HepG2 (cell line): ENCODE measurements at regions not wholly inside any gene's neighbourhood (a gene's known extent, or its start where the extent isn't known, plus 50 kb on each side); places are given as distances from the start of the nearest gene placed in this dataset.

ENCODE experiments used
- ATAC-seq: fragments of 200-7000 bp; cut with Tn5 transposase; 3 replicates; pipeline ENCODE4 v1.9.1; 2020; ENCODE audit warnings: mild to moderate bottlenecking, moderate library complexity
- BruUV-seq: library from RNA; stranded (reverse); fragments of 400-500 nt; replicated peaks from 2 replicates; lab custom pipeline; 2021; lab: Mats Ljungman, UMichigan
- CTCF ChIA-PET: fragments of 300-600 bp; formaldehyde crosslinking; extraction: SDS; loops from one replicate; lab custom pipeline; 2021; ENCODE audit warnings: low total read pairs, inconsistent platforms, low intra/inter-chr PET ratio; lab: Yijun Ruan, JAX
- POLR2A ChIA-PET: fragments of 350-600 bp; sonication (Branson Sonifier 250); formaldehyde crosslinking; loops from one replicate; lab custom pipeline; 2020; ENCODE audit warnings: antibody characterized with exemption, inconsistent platforms; lab: Yijun Ruan, JAX
- DNase-seq: peaks from one replicate; pipeline ENCODE4 v3.0.0-alpha.2; 2015; ENCODE audit warnings: low spot score
- FAIRE-seq: peaks from 3 replicates; lab custom pipeline; 2011; peaks lifted over from hg19 to GRCh38; lab: Jason Lieb, UNC
- H2AFZ ChIP-seq: one replicate; pipeline ENCODE4 v1.6.1; 2011; ENCODE audit warnings: low read length, inconsistent platforms
- H3K27ac ChIP-seq: fragments of 300-600 bp; 3 replicates; pipeline ENCODE4 v1.8.0; 2011; ENCODE audit warnings: mixed run types, mild to moderate bottlenecking, mixed read lengths, low read length, inconsistent platforms; ENCODE audit not compliant: insufficient read depth; ENCODE audit errors: extremely low read length
- H3K27me3 ChIP-seq, 2 experiments: fragments of 200-600 bp in 1 of 2; 2 replicates in 1 of 2; 3 replicates in 1 of 2; pipeline versions ENCODE4 v1.6.0 to v1.8.0; 2011; ENCODE audit warnings: low read length in 2 of 2, mild to moderate bottlenecking in 2 of 2, moderate library complexity in 2 of 2, inconsistent platforms in 1 of 2; ENCODE audit not compliant: insufficient read depth in 2 of 2, control insufficient read depth in 1 of 2
- H3K36me3 ChIP-seq, 2 experiments: fragments of 200-600 bp in 1 of 2; replicated peaks in 1 of 2; 2 replicates in 1 of 2; 3 replicates in 1 of 2; pipeline versions ENCODE4 v1.5.1 to v1.8.0; 2011; ENCODE audit warnings: low read length in 2 of 2, inconsistent platforms in 1 of 2; ENCODE audit not compliant: insufficient read depth in 2 of 2, control insufficient read depth in 1 of 2
- H3K4me1 ChIP-seq: 2 replicates; pipeline ENCODE4 v1.5.1; 2012; ENCODE audit warnings: low read length, inconsistent platforms; ENCODE audit not compliant: insufficient read depth
- H3K4me2 ChIP-seq: 2 replicates; pipeline ENCODE4 v1.6.0; 2011; ENCODE audit warnings: low read depth, low read length, inconsistent platforms
- H3K4me3 ChIP-seq, 3 experiments: fragments of 200-600 bp in 1 of 3; sonication (generic), shearing (Covaris generic) in 1 of 3; replicated peaks in 1 of 3; 2 replicates each; pipeline ENCODE4 v1.5.1; 2011 to 2016; ENCODE audit warnings: low read length in 3 of 3, inconsistent platforms in 2 of 3, low read depth in 2 of 3, mild to moderate bottlenecking in 2 of 3, control low read depth in 1 of 3, mixed read lengths in 1 of 3; ENCODE audit not compliant: insufficient read depth in 1 of 3
- H3K79me2 ChIP-seq: one replicate; pipeline ENCODE4 v1.6.1; 2011; ENCODE audit warnings: low read length, inconsistent platforms; ENCODE audit not compliant: insufficient read depth
- H3K9ac ChIP-seq: 2 replicates; pipeline ENCODE4 v1.6.0; 2011; ENCODE audit warnings: mild to moderate bottlenecking, low read depth, low read length, inconsistent platforms; ENCODE audit not compliant: insufficient read depth
- H3K9me3 ChIP-seq: 2 replicates; pipeline ENCODE4 v1.5.1; 2012; ENCODE audit warnings: mild to moderate bottlenecking, low read length
- H4K20me1 ChIP-seq: 2 replicates; pipeline ENCODE4 v1.6.0; 2011; ENCODE audit warnings: inconsistent platforms, mild to moderate bottlenecking, low read length, moderate library complexity; ENCODE audit not compliant: insufficient read depth
- BRCA1 ChIP-seq: sonication (generic); formaldehyde crosslinking; IDR thresholded peaks from 2 replicates; pipeline ENCODE4 v1.4.0; 2020; ENCODE audit warnings: missing genetic modification reagents
- CREM ChIP-seq, 2 experiments: sonication (generic) in 1 of 2; formaldehyde crosslinking in 1 of 2; IDR thresholded peaks; 2 replicates each; pipeline versions ENCODE4 v1.4.0 to v1.6.1; 2016 to 2020; ENCODE audit warnings: antibody characterized with exemption in 1 of 2, mild to moderate bottlenecking in 1 of 2, missing genetic modification reagents in 1 of 2
- EEA1 ChIP-seq: sonication (generic); formaldehyde crosslinking; IDR thresholded peaks from 2 replicates; pipeline ENCODE4 v1.5.1; 2020; ENCODE audit warnings: mild to moderate bottlenecking, missing genetic modification reagents, borderline replicate concordance
- FOXJ3 ChIP-seq: sonication (generic); formaldehyde crosslinking; IDR thresholded peaks from 2 replicates; pipeline ENCODE4 v1.4.0; 2020; ENCODE audit warnings: missing genetic modification reagents, mild to moderate bottlenecking, borderline replicate concordance
- HMG20A ChIP-seq: IDR thresholded peaks from 2 replicates; pipeline ENCODE4 v1.6.1; 2016; ENCODE audit warnings: borderline replicate concordance
- KDM3A ChIP-seq: IDR thresholded peaks from 2 replicates; pipeline ENCODE4 v1.6.1; 2018; ENCODE audit warnings: low read depth, missing compliant biosample characterization
- PRPF4 ChIP-seq: fragments of 200-400 bp; formaldehyde crosslinking; IDR thresholded peaks from 2 replicates; pipeline ENCODE4 v1.6.1; 2016; ENCODE audit warnings: low read length, low read depth; ENCODE audit not compliant: poor library complexity, severe bottlenecking
- RBAK ChIP-seq: sonication (generic); formaldehyde crosslinking; IDR thresholded peaks from 2 replicates; pipeline ENCODE4 v1.5.1; 2020; ENCODE audit warnings: mild to moderate bottlenecking, missing genetic modification reagents
- XRCC5 ChIP-seq: fragments of 200-400 bp; formaldehyde crosslinking; optimal IDR thresholded peaks from 2 replicates; pipeline ENCODE3; 2017; ENCODE audit warnings: mild to moderate bottlenecking, low read length
- ZBTB42 ChIP-seq: sonication (generic); formaldehyde crosslinking; IDR thresholded peaks from 2 replicates; pipeline ENCODE4 v1.5.0; 2020; ENCODE audit warnings: mild to moderate bottlenecking, missing genetic modification reagents
- ZNF260 ChIP-seq: sonication (generic); formaldehyde crosslinking; IDR thresholded peaks from 2 replicates; pipeline ENCODE4 v1.4.0; 2020; ENCODE audit warnings: missing genetic modification reagents, low read depth, mild to moderate bottlenecking, borderline replicate concordance
- ZNF629 ChIP-seq: sonication (generic); formaldehyde crosslinking; conservative IDR thresholded peaks from 2 replicates; pipeline ENCODE4 v1.5.0; 2020; ENCODE audit warnings: missing genetic modification reagents
- ZNF839 ChIP-seq: sonication (generic); formaldehyde crosslinking; IDR thresholded peaks from 2 replicates; pipeline ENCODE4 v1.4.0; 2020; ENCODE audit warnings: missing genetic modification reagents, mild to moderate bottlenecking, borderline replicate concordance
- WGBS: methylation state at CpG from one replicate; pipeline ENCODE4 v1.1.6; 2017; ENCODE audit warnings: low lambda C conversion rate; 5-methylcytosine and 5-hydroxymethylcytosine counted together
- in situ Hi-C: cut with HindIII; loops from 2 replicates; pipeline ENCODE4 v1.10.0; 2017; ENCODE audit warnings: low pct_unique_long_range_greater_than_20kb; ENCODE audit not compliant: extremely low pct_ligation_motif_present
- intact Hi-C: fragments of 100-400 bp; cut with micrococcal nuclease; formaldehyde crosslinking; loops from one replicate; pipeline ENCODE4 v1.10.0; 2022; ENCODE audit not compliant: unreplicated experiment
- TF ChIP-seq, protein P1 (sequence below): sonication (generic); formaldehyde crosslinking; IDR thresholded peaks from 2 replicates; pipeline ENCODE4 v1.8.1; 2023; ENCODE audit warnings: mild to moderate bottlenecking, inconsistent platforms, moderate library complexity, missing genetic modification reagents, borderline replicate concordance
- TF ChIP-seq, protein P2 (sequence below): sonication (generic); formaldehyde crosslinking; IDR thresholded peaks from 2 replicates; pipeline ENCODE4 v1.4.0; 2020; ENCODE audit warnings: missing genetic modification reagents
- TF ChIP-seq, protein P3 (sequence below): sonication (generic); formaldehyde crosslinking; IDR thresholded peaks from 2 replicates; pipeline ENCODE4 v1.4.0; 2020; ENCODE audit warnings: mild to moderate bottlenecking, missing genetic modification reagents

DNA sequence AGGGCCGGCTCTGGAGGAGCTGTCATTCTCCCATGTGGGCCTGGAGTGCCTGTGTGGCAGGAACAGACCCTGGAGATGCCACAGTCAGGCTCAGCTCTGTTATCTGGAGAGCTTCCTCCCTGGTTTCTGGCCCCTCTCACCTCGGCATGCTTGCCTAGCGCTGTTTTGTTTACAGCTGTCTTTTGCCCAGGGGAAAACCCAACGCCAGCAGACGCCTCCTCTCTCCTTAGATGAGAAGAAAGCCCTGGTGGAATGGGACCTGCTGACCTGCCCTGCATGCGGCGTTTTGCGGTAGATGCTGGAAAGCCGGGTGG is 104.9 kb downstream of the CRYAA start (continued):
- TF ChIP-seq FOXJ3 (CRISPR knock-in tag) = no peak
- TF ChIP-seq, all 625 proteins: peak for 5

DNA sequence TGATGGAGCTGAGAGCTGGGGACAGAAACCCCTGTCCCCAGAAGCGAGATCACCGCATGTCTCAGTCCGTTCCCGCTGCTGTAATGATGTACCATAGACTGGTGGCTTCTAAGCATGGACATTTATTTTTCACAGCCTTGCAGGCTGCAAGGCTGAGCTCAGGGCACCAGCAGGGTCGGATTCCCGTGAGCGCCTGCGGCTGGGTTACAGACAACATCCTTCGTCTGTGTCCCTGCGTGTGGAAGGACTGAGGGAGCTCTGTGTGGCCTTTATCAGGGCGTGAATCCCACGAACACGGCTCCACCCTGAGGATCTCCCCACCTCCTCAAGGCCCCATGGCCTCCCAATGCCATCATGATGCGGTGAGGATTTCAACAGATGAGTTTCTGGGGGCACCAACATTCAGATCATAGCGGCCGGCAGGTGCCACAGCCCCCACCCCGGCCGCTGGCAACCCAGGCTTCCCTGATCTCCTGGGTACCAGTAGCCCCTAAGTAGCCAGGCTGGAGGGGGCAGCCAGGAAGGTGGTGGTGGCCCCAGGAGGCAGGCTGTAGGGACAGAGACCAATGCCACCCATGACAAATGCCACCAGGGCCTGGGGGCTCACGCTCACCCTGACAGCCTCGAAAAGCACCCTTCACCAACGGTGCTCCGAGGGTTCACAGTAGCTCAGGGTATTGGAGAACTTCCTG is 104.4 kb downstream of the CRYAA start:
- peaks cover 71% of the 10 kb centered on the region for H3K4me1 ChIP-seq
- H3K9ac ChIP-seq = no peak overlapping the region
- H3K36me3 ChIP-seq = no peaks in the 10 kb centered on the region
- no peaks in the 10 kb centered on the region for H3K79me2 ChIP-seq
- TF ChIP-seq ZNF260 (CRISPR knock-in tag) (no peak), ZBTB42 (CRISPR knock-in tag) (no peak), BRCA1 (no peak), PRPF4 (no peak), HMG20A (CRISPR knock-in tag) (no peak), XRCC5 (no peak), RBAK (no peak), ZNF629 (no peak), ZNF839 (CRISPR knock-in tag) (no peak), CREM (IDR thresholded peaks at IDR 0.05) (no peak), CREM (CRISPR knock-in tag; IDR thresholded peaks at IDR 0.05) (no peak), KDM3A (CRISPR knock-in tag) (no peak), EEA1 (CRISPR knock-in tag) (no peak)
- TF ChIP-seq, protein P1, sequence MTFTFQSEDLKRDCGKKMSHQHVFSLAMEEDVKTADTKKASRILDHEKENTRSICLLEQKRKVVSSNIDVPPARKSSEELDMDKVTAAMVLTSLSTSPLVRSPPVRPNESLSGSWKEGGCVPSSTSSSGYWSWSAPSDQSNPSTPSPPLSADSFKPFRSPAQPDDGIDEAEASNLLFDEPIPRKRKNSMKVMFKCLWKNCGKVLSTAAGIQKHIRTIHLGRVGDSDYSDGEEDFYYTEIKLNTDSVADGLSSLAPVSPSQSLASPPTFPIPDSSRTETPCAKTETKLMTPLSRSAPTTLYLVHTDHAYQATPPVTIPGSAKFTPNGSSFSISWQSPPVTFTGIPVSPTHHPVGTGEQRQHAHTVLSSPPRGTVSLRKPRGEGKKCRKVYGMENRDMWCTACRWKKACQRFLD (CRISPR knock-in tag) = no peak
- TF ChIP-seq, protein P2, sequence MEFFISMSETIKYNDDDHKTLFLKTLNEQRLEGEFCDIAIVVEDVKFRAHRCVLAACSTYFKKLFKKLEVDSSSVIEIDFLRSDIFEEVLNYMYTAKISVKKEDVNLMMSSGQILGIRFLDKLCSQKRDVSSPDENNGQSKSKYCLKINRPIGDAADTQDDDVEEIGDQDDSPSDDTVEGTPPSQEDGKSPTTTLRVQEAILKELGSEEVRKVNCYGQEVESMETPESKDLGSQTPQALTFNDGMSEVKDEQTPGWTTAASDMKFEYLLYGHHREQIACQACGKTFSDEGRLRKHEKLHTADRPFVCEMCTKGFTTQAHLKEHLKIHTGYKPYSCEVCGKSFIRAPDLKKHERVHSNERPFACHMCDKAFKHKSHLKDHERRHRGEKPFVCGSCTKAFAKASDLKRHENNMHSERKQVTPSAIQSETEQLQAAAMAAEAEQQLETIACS (CRISPR knock-in tag) = no peak
- TF ChIP-seq, protein P3, sequence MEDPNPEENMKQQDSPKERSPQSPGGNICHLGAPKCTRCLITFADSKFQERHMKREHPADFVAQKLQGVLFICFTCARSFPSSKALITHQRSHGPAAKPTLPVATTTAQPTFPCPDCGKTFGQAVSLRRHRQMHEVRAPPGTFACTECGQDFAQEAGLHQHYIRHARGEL = no peak
- TF ChIP-seq, all 625 proteins: peak for 0
- CTCF ChIA-PET = no interaction called here
- peak overlapping the region; percentile 66; the same call in 1 of the 2 replicates for H3K4me2 ChIP-seq
- POLR2A ChIA-PET = interaction anchor here (0.7 to 2.1 kb wide), 3 partner anchors 15 to 70 kb away, joined by 3 to 7 read pairs (median 4); no protein-coding TSS in a partner anchor
- DNase-seq = no peak
- H2AFZ ChIP-seq = no peak overlapping the region
- H3K27me3 ChIP-seq = peaks cover 14 to 54% of the 10 kb centered on the region in 2 experiments
- H3K4me3 ChIP-seq = no peak overlapping the region
- FAIRE-seq = no peak
- no TSS peak for BruUV-seq
- intact Hi-C loops = no loop called here
- no peaks in the 10 kb centered on the region for H4K20me1 ChIP-seq
- 66% methylated on average over 11 of the region's 22 CpGs for WGBS
- ATAC-seq = no peak
- H3K27ac ChIP-seq = no peak overlapping the region
- in situ Hi-C loops = no loop called here
- no peaks in the 10 kb centered on the region for H3K9me3 ChIP-seq
